GM12875 (cell line): ENCODE measurements at regions not wholly inside any gene's neighbourhood (a gene's known extent, or its start where the extent isn't known, plus 50 kb on each side); places are given as distances from the start of the nearest gene placed in this dataset.

Source experiments
- H3K4me3 ChIP-seq: one replicate; pipeline ENCODE4 v1.5.1; 2011; ENCODE audit warnings: low read depth, low read length, control low read depth
- CTCF ChIP-seq: IDR thresholded peaks from 2 replicates; pipeline ENCODE4 v1.5.1; 2011; ENCODE audit warnings: low read depth, mild to moderate bottlenecking, control low read depth, inconsistent platforms, low read length, moderate library complexity, borderline replicate concordance; ENCODE audit not compliant: insufficient read depth

- no peak overlapping the region for H3K4me3 ChIP-seq
- TF ChIP-seq CTCF: no peak
Measured at GRCh38 chr13:90999401-90999800, 348.1 kb upstream of the MIR17HG start.

DNA sequence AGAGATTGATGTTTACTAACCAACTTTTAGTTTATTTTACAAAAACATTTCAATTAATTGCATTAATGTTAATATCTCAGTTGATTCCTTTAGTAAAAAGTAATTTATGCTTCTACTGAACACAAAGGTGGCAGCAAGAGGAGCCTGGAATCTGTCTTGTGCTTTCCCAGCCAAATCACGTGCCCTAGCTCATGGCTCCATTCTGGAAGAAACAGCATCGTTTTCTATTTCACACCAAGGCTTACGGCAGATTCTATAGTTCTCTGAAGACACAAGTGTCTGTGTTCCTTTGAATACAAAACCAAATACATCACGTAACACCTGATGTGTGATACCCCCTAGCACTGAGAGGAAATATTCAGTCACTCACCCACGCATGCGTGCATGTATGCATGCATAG is 346.1 kb upstream of the MIR17HG start:
- TF ChIP-seq CTCF: no peak
- no peak overlapping the region for H3K4me3 ChIP-seq

GRCh38 chr13:91014696-91015095 is 332.8 kb upstream of the MIR17HG start:
- no peak for TF ChIP-seq CTCF
- no peak overlapping the region for H3K4me3 ChIP-seq

DNA sequence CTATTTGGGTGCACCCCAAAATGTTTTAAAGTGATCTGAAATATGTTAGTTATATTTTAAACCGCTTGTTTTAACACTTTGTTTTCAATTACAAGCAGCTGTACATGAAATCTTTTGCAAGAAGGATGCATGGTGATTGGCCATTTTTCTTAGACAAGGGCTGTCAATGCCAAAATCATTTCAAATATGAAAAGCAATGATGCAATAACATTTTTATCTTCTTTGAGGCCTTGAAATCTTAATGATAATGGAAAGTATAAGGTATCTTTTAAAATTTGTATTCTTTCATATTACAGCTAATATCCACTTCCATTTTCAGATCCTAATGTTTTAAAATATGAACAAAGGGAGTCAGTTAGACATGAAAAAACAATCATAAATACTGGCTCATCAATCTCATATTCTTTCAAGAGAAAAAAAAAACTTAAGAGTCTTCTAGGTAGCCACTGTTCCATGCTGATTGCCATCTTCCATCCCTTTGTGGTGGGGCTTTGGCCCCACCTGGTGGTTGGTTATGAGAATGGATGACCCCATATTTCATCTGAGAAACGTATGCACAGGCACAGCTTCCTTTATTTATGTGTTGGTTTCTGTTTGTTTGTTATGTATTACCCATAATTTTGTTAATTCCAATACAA is 330.3 kb upstream of the MIR17HG start:
- peak; percentile 75 for TF ChIP-seq CTCF

DNA sequence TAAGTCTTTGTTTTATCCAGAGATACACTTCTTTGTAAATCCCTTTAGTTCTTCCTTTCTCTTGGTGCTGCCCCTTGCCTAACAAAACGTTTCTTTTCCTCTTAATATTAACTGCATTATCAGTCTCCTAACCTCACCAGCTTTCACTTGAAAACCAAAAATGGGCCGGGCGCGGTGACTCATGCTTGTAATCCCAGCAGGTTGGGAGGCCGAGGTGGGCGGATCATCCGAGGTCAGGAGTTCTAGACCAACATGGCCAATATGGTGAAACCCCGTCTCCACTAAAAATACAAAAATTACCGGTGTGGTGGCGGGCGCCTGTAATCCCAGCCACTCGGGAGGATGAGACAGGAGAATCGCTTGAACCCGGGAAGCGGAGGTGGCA is 329.8 kb upstream of the MIR17HG start:
- TF ChIP-seq CTCF: no peak
- H3K4me3 ChIP-seq: no peak overlapping the region

More for the DNA sequence above, 330.3 kb upstream of the MIR17HG start:
- H3K4me3 ChIP-seq: no peak overlapping the region

GRCh38 chr13:91020461-91021034 is 326.9 kb upstream of the MIR17HG start:
- H3K4me3 ChIP-seq: no peak overlapping the region
- TF ChIP-seq CTCF: no peak

GRCh38 chr13:91024157-91024792 is 323.2 kb upstream of the MIR17HG start:
- TF ChIP-seq CTCF: no peak

More at GRCh38 chr13:91024157-91024792, 323.2 kb upstream of the MIR17HG start:
- no peak overlapping the region for H3K4me3 ChIP-seq
